ENCODE measurements at regions not wholly inside any gene's neighbourhood (a gene's known extent, or its start where the extent isn't known, plus 50 kb on each side); places are given as distances from the start of the nearest gene placed in this dataset.

GRCh38 chr5:98144116-98144515 lies 629.3 kb upstream of the RGMB start:
- Mint-ChIP-seq H3K9me3 (no peaks in the 10 kb centered on the region), H3K36me3 (ENCODE audit: low read depth) (no peaks in the 10 kb centered on the region), H3K4me3 (no peak overlapping the region), H3K27ac (no peak overlapping the region), H3K27me3 (ENCODE audit: low read depth) (no peaks in the 10 kb centered on the region), H3K4me1 (no peaks in the 10 kb centered on the region)
- TF ChIP-seq CTCF (IDR thresholded peaks at IDR 0.05; ENCODE audit: unreplicated experiment in 3 of 3): no peak

GRCh38 chr5:98144710-98145109 lies 628.8 kb upstream of the RGMB start:
- H3K27ac Mint-ChIP-seq: no peak overlapping the region
- TF ChIP-seq CTCF (IDR thresholded peaks at IDR 0.05; ENCODE audit: unreplicated experiment in 3 of 3): no peak
- no peaks in the 10 kb centered on the region for H3K9me3 Mint-ChIP-seq
- no peaks in the 10 kb centered on the region for H3K27me3 Mint-ChIP-seq (ENCODE audit: low read depth)
- no peak overlapping the region for H3K4me3 Mint-ChIP-seq
- H3K4me1 Mint-ChIP-seq: no peaks in the 10 kb centered on the region
- no peaks in the 10 kb centered on the region for H3K36me3 Mint-ChIP-seq (ENCODE audit: low read depth)

- no peak for TF ChIP-seq CTCF (IDR thresholded peaks at IDR 0.05; ENCODE audit: unreplicated experiment in 3 of 3)
- H3K27me3 Mint-ChIP-seq (ENCODE audit: low read depth): no peaks in the 10 kb centered on the region
- H3K36me3 Mint-ChIP-seq (ENCODE audit: low read depth): no peaks in the 10 kb centered on the region
- H3K4me3 Mint-ChIP-seq: no peak overlapping the region
- no peaks in the 10 kb centered on the region for H3K9me3 Mint-ChIP-seq
- H3K4me1 Mint-ChIP-seq: no peaks in the 10 kb centered on the region
- H3K27ac Mint-ChIP-seq: no peak overlapping the region
Measured at GRCh38 chr5:98157368-98157767, 616.1 kb upstream of the RGMB start.

- Mint-ChIP-seq H3K27ac (no peak overlapping the region), H3K27me3 (ENCODE audit: low read depth) (no peaks in the 10 kb centered on the region)
Measured at GRCh38 chr5:98158440-98158839, 615.0 kb upstream of the RGMB start.

GRCh38 chr5:98163796-98164493 lies 609.5 kb upstream of the RGMB start:
- H3K27ac Mint-ChIP-seq: no peak overlapping the region
- H3K4me1 Mint-ChIP-seq: no peaks in the 10 kb centered on the region
- H3K4me3 Mint-ChIP-seq: no peak overlapping the region
- TF ChIP-seq CTCF (IDR thresholded peaks at IDR 0.05; ENCODE audit: unreplicated experiment in 3 of 3): no peak
- no peaks in the 10 kb centered on the region for H3K27me3 Mint-ChIP-seq (ENCODE audit: low read depth)
- no peaks in the 10 kb centered on the region for H3K9me3 Mint-ChIP-seq
- H3K36me3 Mint-ChIP-seq (ENCODE audit: low read depth): no peaks in the 10 kb centered on the region

More at GRCh38 chr5:98158440-98158839, 615.0 kb upstream of the RGMB start:
- H3K4me1 Mint-ChIP-seq: no peaks in the 10 kb centered on the region
- TF ChIP-seq CTCF (IDR thresholded peaks at IDR 0.05; ENCODE audit: unreplicated experiment in 3 of 3): no peak
- no peak overlapping the region for H3K4me3 Mint-ChIP-seq
- H3K36me3 Mint-ChIP-seq (ENCODE audit: low read depth): no peaks in the 10 kb centered on the region
- no peaks in the 10 kb centered on the region for H3K9me3 Mint-ChIP-seq

GRCh38 chr5:98168871-98169270 lies 604.6 kb upstream of the RGMB start:
- H3K4me1 Mint-ChIP-seq: no peaks in the 10 kb centered on the region
- H3K27ac Mint-ChIP-seq: no peak overlapping the region
- no peak for TF ChIP-seq CTCF (IDR thresholded peaks at IDR 0.05; ENCODE audit: unreplicated experiment in 3 of 3)
- no peaks in the 10 kb centered on the region for H3K27me3 Mint-ChIP-seq (ENCODE audit: low read depth)
- no peak overlapping the region for H3K4me3 Mint-ChIP-seq
- H3K36me3 Mint-ChIP-seq (ENCODE audit: low read depth): no peaks in the 10 kb centered on the region
- no peaks in the 10 kb centered on the region for H3K9me3 Mint-ChIP-seq
